Stimulated activated effector memory CD8-positive, alpha-beta T cell treated with anti-CD3 and anti-CD28 coated beads, Interleukin-12 subunit alpha, Interleukin-12 subunit beta, amount 100 ng/mL, for 72 hours (primary cell): ENCODE measurements at regions not wholly inside any gene's neighbourhood (a gene's known extent, or its start where the extent isn't known, plus 50 kb on each side); places are given as distances from the start of the nearest gene placed in this dataset.

Source experiments
- ATAC-seq: fragments of 150-1000 bp; cut with Tn5 transposase; 2 replicates; pipeline ENCODE4 v1.10.0; 2021
- DNase-seq, 2 donors: peaks; one replicate each; pipeline ENCODE4 v3.0.0; 2021 to 2022; ENCODE audit warnings: low spot score in 2 of 2
- H3K27ac Mint-ChIP-seq: one replicate; pipeline ENCODE4 v1.8.0; 2022; ENCODE audit warnings: mild to moderate bottlenecking, mixed read lengths
- H3K36me3 Mint-ChIP-seq: one replicate; pipeline ENCODE4 v1.8.0; 2022; ENCODE audit warnings: mild to moderate bottlenecking, mixed read lengths
- H3K4me1 Mint-ChIP-seq: one replicate; pipeline ENCODE4 v1.8.0; 2022; ENCODE audit warnings: mixed read lengths
- H3K4me3 Mint-ChIP-seq: one replicate; pipeline ENCODE4 v1.8.0; 2022; ENCODE audit warnings: mild to moderate bottlenecking, mixed read lengths
- H3K9me3 Mint-ChIP-seq: one replicate; pipeline ENCODE4 v1.8.0; 2022; ENCODE audit warnings: mixed read lengths

DNA sequence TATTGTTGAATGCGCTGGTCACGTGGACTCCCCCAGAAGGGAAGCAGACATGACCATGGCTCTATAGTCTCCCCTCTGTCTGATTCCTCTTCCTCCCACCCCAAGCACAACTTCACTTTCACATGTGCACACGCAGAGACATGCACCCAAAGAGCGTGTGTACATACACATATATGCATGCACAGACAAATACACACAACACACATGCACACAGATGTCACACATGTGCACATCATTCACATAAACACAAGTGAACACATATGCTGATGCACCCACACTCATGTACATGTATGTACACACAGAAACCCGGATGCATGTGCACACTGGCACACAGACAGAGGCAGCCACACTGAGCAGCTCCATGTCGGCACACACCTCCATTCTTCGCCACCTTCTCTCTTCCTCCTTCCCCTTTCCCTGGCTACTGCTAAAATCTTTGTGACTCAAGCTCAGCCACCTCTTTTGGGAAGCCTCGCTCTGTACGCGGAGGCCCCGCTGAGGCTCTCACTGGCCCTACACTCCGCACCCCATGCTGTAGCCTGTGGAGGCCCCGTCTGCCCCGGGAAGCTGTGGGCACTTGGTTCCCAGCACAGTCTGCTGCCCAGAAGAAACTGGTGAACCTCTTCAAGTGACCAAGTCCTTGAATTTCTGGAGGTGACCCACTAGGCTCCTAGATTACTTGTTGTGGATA lies 101.6 kb upstream of the TEX51 start:
- no peaks in the 10 kb centered on the region for H3K4me1 Mint-ChIP-seq
- H3K27ac Mint-ChIP-seq, result no peak overlapping the region
- ATAC-seq (no peak), DNase-seq (peak in 1 of 2 donors; percentile 28)
- no peak overlapping the region for H3K4me3 Mint-ChIP-seq
- H3K9me3 Mint-ChIP-seq, result no peaks in the 10 kb centered on the region
- H3K36me3 Mint-ChIP-seq, result no peaks in the 10 kb centered on the region

DNA sequence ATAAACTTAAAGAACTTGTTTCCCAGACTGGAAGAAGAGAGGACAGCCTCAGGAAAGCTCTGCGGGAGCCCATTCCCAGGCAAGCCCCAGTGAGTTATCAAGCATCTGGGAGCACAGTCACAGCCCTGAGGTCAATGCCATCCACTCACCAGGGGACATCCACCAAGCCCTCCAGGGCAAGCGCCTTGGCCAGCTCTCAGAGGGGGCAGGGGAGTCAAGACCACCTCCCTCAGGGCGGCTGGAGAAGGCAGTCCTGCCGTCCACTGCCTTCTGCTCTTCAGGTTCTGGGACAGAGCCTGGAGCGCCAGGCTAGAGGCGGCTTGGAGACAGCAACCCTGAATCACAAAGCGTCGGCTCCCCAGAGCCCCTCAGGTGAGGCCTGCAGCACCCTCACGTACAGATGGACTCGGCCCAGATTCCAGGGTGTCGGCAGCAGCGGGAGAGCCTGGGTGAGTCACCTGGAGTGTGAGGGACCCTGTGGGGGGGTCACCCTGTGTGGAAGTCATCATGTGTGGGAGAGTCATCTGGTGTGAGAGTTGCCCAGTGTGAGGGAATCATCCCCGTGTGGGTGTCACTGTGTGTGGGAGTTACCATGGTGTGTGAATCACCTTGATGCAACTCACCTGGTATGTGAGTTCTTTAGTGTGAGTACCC lies 100.9 kb upstream of the TEX51 start:
- Mint-ChIP-seq H3K9me3 (no peaks in the 10 kb centered on the region), H3K27ac (no peak overlapping the region), H3K4me3 (no peak overlapping the region), H3K4me1 (no peaks in the 10 kb centered on the region), H3K36me3 (no peaks in the 10 kb centered on the region)
- DNase-seq (peak in 1 of 2 donors; percentile 32), ATAC-seq (peak; percentile 19)

GRCh38 chr2:126798276-126799140 lies 100.2 kb upstream of the TEX51 start:
- Mint-ChIP-seq H3K4me3 (no peak overlapping the region), H3K4me1 (no peaks in the 10 kb centered on the region), H3K27ac (no peak overlapping the region), H3K9me3 (no peaks in the 10 kb centered on the region), H3K36me3 (no peaks in the 10 kb centered on the region)
- ATAC-seq, result no peak
- peak in 1 of 2 donors; percentile 7 for DNase-seq

GRCh38 chr2:126799301-126799700 lies 99.4 kb upstream of the TEX51 start:
- DNase-seq, result no peak
- H3K27ac Mint-ChIP-seq, result no peak overlapping the region
- no peaks in the 10 kb centered on the region for H3K36me3 Mint-ChIP-seq
- H3K4me1 Mint-ChIP-seq, result no peaks in the 10 kb centered on the region
- no peak for ATAC-seq
- H3K4me3 Mint-ChIP-seq, result no peak overlapping the region
- H3K9me3 Mint-ChIP-seq, result no peaks in the 10 kb centered on the region

DNA sequence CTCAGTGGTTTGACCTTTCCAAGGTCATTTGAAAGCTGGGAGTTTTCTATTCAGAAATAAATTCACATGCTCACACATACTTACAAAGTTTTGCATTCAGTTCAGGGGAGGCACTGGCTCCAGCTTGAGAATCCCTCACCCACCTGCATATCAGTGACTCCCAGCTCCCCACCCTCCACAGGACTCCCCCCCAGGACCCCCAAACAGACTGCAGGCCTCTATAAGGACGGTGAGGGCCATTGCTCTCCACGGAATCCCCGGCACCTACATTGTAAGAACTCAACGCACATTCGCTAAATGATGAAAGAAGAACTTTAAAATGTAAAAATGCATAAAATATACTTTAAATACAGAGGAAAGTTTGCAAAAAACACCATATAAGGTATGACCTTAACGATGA lies 97.2 kb upstream of the TEX51 start:
- Mint-ChIP-seq H3K36me3 (no peaks in the 10 kb centered on the region), H3K9me3 (no peaks in the 10 kb centered on the region), H3K27ac (no peak overlapping the region), H3K4me1 (no peaks in the 10 kb centered on the region), H3K4me3 (no peak overlapping the region)
- ATAC-seq, result no peak
- no peak for DNase-seq

DNA sequence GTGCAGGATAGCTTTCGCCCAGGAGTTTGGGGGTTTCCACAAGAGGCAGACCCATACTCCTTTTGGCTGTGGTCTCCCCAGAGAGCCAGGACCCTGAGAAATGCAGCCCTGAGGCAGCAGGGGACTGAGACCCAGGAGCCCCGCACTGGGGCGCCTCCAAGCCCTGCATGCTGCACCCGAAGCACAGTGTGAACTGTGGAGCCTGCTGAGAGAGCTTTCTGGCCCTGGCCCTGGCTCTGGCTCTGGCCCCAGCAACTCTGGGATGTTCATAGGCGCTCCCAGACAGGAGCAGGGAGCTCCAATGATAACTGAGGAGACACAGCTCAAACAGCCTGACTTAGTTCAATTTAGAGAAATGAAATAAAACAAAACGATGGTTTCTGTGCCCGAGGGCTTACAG lies 96.4 kb upstream of the TEX51 start:
- ATAC-seq (peak; percentile 22), DNase-seq (no peak)
- no peaks in the 10 kb centered on the region for H3K36me3 Mint-ChIP-seq
- H3K4me3 Mint-ChIP-seq, result no peak overlapping the region
- H3K4me1 Mint-ChIP-seq, result no peaks in the 10 kb centered on the region
- H3K9me3 Mint-ChIP-seq, result no peaks in the 10 kb centered on the region
- no peak overlapping the region for H3K27ac Mint-ChIP-seq

- Mint-ChIP-seq H3K4me1 (no peaks in the 10 kb centered on the region), H3K9me3 (no peaks in the 10 kb centered on the region), H3K4me3 (no peak overlapping the region), H3K36me3 (no peaks in the 10 kb centered on the region), H3K27ac (no peak overlapping the region)
- no peak for DNase-seq
- no peak for ATAC-seq
Observed at GRCh38 chr2:126802774-126803433, 95.8 kb upstream of the TEX51 start.

- no peaks in the 10 kb centered on the region for H3K4me1 Mint-ChIP-seq
- no peak for DNase-seq
- H3K36me3 Mint-ChIP-seq, result no peaks in the 10 kb centered on the region
- H3K27ac Mint-ChIP-seq, result no peak overlapping the region
- no peak overlapping the region for H3K4me3 Mint-ChIP-seq
- no peaks in the 10 kb centered on the region for H3K9me3 Mint-ChIP-seq
- ATAC-seq, result no peak
Observed at GRCh38 chr2:126803434-126803775, 95.3 kb upstream of the TEX51 start.

- no peaks in the 10 kb centered on the region for H3K36me3 Mint-ChIP-seq
- H3K9me3 Mint-ChIP-seq, result no peaks in the 10 kb centered on the region
- no peaks in the 10 kb centered on the region for H3K4me1 Mint-ChIP-seq
- H3K27ac Mint-ChIP-seq, result no peak overlapping the region
- no peak for ATAC-seq
- no peak for DNase-seq
- H3K4me3 Mint-ChIP-seq, result no peak overlapping the region
Observed at GRCh38 chr2:126804347-126804746, 94.3 kb upstream of the TEX51 start.

DNA sequence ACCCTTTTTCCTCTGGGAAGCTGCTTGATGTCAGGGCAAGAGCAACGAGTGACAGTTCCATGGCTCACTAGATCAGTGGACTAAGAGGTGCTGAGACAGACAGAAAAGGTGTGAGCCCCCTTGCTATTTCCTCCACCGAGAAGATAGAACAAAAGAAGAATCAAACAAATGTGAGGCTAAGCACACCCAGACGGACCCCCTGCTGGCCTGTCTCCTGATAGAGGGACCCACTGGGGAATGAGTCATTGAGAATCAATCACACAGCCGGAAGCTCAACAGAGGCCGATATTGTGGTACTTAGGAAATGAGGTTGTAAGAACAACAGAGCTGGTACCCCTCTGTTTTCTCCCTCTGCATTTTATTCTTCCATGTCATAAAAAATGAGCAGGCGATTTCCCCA lies 89.8 kb upstream of the TEX51 start:
- Mint-ChIP-seq H3K36me3 (no peaks in the 10 kb centered on the region), H3K27ac (no peak overlapping the region), H3K4me1 (no peaks in the 10 kb centered on the region), H3K4me3 (no peak overlapping the region), H3K9me3 (no peaks in the 10 kb centered on the region)
- DNase-seq (no peak), ATAC-seq (no peak)

- Mint-ChIP-seq H3K4me3 (no peak overlapping the region), H3K27ac (no peak overlapping the region), H3K9me3 (no peaks in the 10 kb centered on the region), H3K36me3 (no peaks in the 10 kb centered on the region), H3K4me1 (no peaks in the 10 kb centered on the region)
- ATAC-seq, result no peak
- DNase-seq, result peak in 1 of 2 donors; percentile 40
Observed at GRCh38 chr2:126809340-126809739, 89.3 kb upstream of the TEX51 start.

DNA sequence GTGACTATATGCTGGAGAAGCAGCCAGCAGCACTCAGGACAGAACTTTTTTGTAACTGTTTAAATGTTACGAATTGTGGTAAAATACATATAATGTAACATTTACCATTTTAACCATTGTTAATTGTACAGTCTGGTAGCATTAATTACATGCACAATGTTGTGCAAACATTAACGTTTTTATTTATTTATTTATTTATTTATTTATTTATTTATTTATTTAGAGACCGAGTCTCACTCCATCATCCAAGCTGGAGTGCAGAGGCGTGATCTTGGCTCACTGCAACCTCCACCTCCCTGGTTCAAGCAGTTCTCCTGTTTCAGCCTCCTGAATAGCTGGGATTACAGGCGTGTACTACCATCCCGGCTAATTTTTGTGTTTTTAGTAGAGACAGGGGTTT lies 88.7 kb upstream of the TEX51 start:
- H3K4me3 Mint-ChIP-seq, result no peak overlapping the region
- no peak for ATAC-seq
- no peaks in the 10 kb centered on the region for H3K4me1 Mint-ChIP-seq
- H3K36me3 Mint-ChIP-seq, result no peaks in the 10 kb centered on the region
- DNase-seq, result peak in 1 of 2 donors; percentile 12
- H3K27ac Mint-ChIP-seq, result no peak overlapping the region
- H3K9me3 Mint-ChIP-seq, result no peaks in the 10 kb centered on the region

GRCh38 chr2:126811101-126811500 lies 87.6 kb upstream of the TEX51 start:
- ATAC-seq, result no peak
- Mint-ChIP-seq H3K27ac (no peak overlapping the region), H3K9me3 (no peaks in the 10 kb centered on the region), H3K4me1 (no peaks in the 10 kb centered on the region), H3K36me3 (no peaks in the 10 kb centered on the region), H3K4me3 (no peak overlapping the region)
- no peak for DNase-seq

DNA sequence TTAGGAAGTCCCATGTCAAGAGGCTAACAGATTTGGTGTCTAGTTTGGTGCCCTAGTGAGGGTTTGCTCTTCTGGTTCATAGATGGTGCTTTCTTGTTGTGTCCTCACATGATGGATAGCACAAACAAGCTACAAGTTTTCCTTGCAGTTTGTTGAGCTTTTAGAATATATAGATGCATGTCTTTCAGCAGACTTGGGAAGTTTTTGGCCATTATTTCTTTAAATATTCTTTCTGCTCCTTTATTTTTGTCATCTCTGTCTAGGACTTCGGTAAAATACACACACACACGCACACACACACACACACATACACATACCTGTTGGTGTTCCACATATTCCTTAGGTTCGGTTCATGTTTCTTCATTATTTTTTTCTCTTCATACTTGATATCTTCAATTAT lies 81.5 kb upstream of the TEX51 start:
- no peak for DNase-seq

GRCh38 chr2:126822115-126822514 lies 76.6 kb upstream of the TEX51 start:
- Mint-ChIP-seq H3K4me1 (no peaks in the 10 kb centered on the region), H3K4me3 (no peak overlapping the region), H3K27ac (no peak overlapping the region), H3K9me3 (no peaks in the 10 kb centered on the region), H3K36me3 (no peaks in the 10 kb centered on the region)
- no peak for DNase-seq
- no peak for ATAC-seq

More for the DNA sequence above, 81.5 kb upstream of the TEX51 start:
- Mint-ChIP-seq H3K9me3 (no peaks in the 10 kb centered on the region), H3K27ac (no peak overlapping the region), H3K36me3 (no peaks in the 10 kb centered on the region), H3K4me1 (no peaks in the 10 kb centered on the region), H3K4me3 (no peak overlapping the region)
- ATAC-seq, result no peak
